WTC11 (cell line): ENCODE measurements at regions not wholly inside any gene's neighbourhood (a gene's known extent, or its start where the extent isn't known, plus 50 kb on each side); places are given as distances from the start of the nearest gene placed in this dataset.

ENCODE experiments used
- ATAC-seq: fragments of 200-7000 bp; cut with Tn5 transposase; 2 replicates; pipeline ENCODE4 v1.10.0; 2021; ENCODE audit warnings: mild to moderate bottlenecking, moderate library complexity
- CTCF ChIA-PET: fragments of 300-600 bp; sonication (Branson Sonifier 250); formaldehyde crosslinking; loops from one replicate; lab custom pipeline; 2021; ENCODE audit warnings: antibody characterized with exemption; lab: Charles Lee
- POLR2A ChIA-PET: fragments of 350-600 bp; sonication (Branson Sonifier 250); formaldehyde crosslinking; loops from one replicate; lab custom pipeline; 2021; ENCODE audit warnings: antibody characterized with exemption; lab: Charles Lee
- DNase-seq: peaks from one replicate; pipeline ENCODE4 v3.0.0; 2021; ENCODE audit warnings: low spot score
- H3K27ac Mint-ChIP-seq: 2 replicates; pipeline ENCODE4 v1.8.0; 2021; ENCODE audit warnings: mixed read lengths
- H3K27me3 Mint-ChIP-seq: 2 replicates; pipeline ENCODE4 v1.8.0; 2021; ENCODE audit warnings: low read depth, mild to moderate bottlenecking, moderate library complexity, mixed read lengths
- H3K36me3 Mint-ChIP-seq: 2 replicates; pipeline ENCODE4 v1.8.0; 2021; ENCODE audit warnings: mixed read lengths
- H3K4me1 Mint-ChIP-seq: 2 replicates; pipeline ENCODE4 v1.8.0; 2022; ENCODE audit warnings: mixed read lengths
- H3K4me3 Mint-ChIP-seq: 2 replicates; pipeline ENCODE4 v1.8.0; 2021; ENCODE audit warnings: mild to moderate bottlenecking, moderate library complexity, mixed read lengths
- H3K9me3 Mint-ChIP-seq: 2 replicates; pipeline ENCODE4 v1.8.0; 2021; ENCODE audit warnings: mixed read lengths
- CBFB ChIP-seq: sonication (generic); formaldehyde crosslinking; IDR thresholded peaks from 2 replicates; pipeline ENCODE4 v1.8.1; 2022; ENCODE audit warnings: mild to moderate bottlenecking, low read depth, missing genetic modification reagents
- CREM ChIP-seq: sonication (generic); formaldehyde crosslinking; IDR thresholded peaks from 2 replicates; pipeline ENCODE4 v1.8.1; 2022; ENCODE audit warnings: mild to moderate bottlenecking, missing genetic modification reagents, moderate library complexity
- IRF2 ChIP-seq: sonication (generic); formaldehyde crosslinking; IDR thresholded peaks from 2 replicates; pipeline ENCODE4 v1.8.0; 2022; ENCODE audit warnings: low read depth, missing genetic modification reagents, borderline replicate concordance
- JUN ChIP-seq: sonication (generic); formaldehyde crosslinking; IDR thresholded peaks from 2 replicates; pipeline ENCODE4 v1.8.0; 2023; ENCODE audit warnings: mild to moderate bottlenecking, missing genetic modification reagents
- MYBL2 ChIP-seq: sonication (generic); formaldehyde crosslinking; IDR thresholded peaks from 2 replicates; pipeline ENCODE4 v1.8.1; 2023; ENCODE audit warnings: mild to moderate bottlenecking, moderate library complexity, missing genetic modification reagents
- NFATC4 ChIP-seq: fragments of 250-450 bp; sonication (Bioruptor Pico); IDR thresholded peaks from 2 replicates; pipeline ENCODE4 v1.9.0; 2021; ENCODE audit warnings: mild to moderate bottlenecking
- RORB ChIP-seq: fragments of 250-450 bp; sonication (Bioruptor Pico); IDR thresholded peaks from 2 replicates; pipeline ENCODE4 v1.9.0; 2021; ENCODE audit warnings: mild to moderate bottlenecking
- TEAD4 ChIP-seq: sonication (generic); formaldehyde crosslinking; IDR thresholded peaks from 2 replicates; pipeline ENCODE4 v1.8.0; 2022; ENCODE audit warnings: mild to moderate bottlenecking, missing genetic modification reagents
- ZBTB43 ChIP-seq: sonication (generic); formaldehyde crosslinking; IDR thresholded peaks from 2 replicates; pipeline ENCODE4 v1.8.1; 2023; ENCODE audit warnings: mild to moderate bottlenecking, missing genetic modification reagents
- ZNF121 ChIP-seq: sonication (generic); formaldehyde crosslinking; IDR thresholded peaks from 2 replicates; pipeline ENCODE4 v1.8.0; 2023; ENCODE audit warnings: missing genetic modification reagents
- ZNF317 ChIP-seq: sonication (generic); formaldehyde crosslinking; IDR thresholded peaks from 2 replicates; pipeline ENCODE4 v1.8.1; 2023; ENCODE audit warnings: low read depth, mild to moderate bottlenecking, moderate library complexity, missing genetic modification reagents, borderline replicate concordance
- ZNF423 ChIP-seq: fragments of 250-450 bp; sonication (Bioruptor Pico); IDR thresholded peaks from 2 replicates; pipeline ENCODE4 v2.1.2; 2022; ENCODE audit warnings: mild to moderate bottlenecking, moderate library complexity
- ZNF671 ChIP-seq: fragments of 250-450 bp; sonication (Bioruptor Pico); IDR thresholded peaks from 2 replicates; pipeline ENCODE4 v1.8.0; 2021; ENCODE audit warnings: mild to moderate bottlenecking
- TF ChIP-seq, protein P1 (sequence below): fragments of 250-450 bp; sonication (Bioruptor Pico); conservative IDR thresholded peaks from 2 replicates; pipeline ENCODE4 v1.9.0; 2021; ENCODE audit warnings: mild to moderate bottlenecking
- TF ChIP-seq, protein P2 (sequence below): fragments of 250-450 bp; sonication (Bioruptor Pico); IDR thresholded peaks from 2 replicates; pipeline ENCODE4 v1.9.0; 2021; ENCODE audit warnings: mild to moderate bottlenecking
- TF ChIP-seq, protein P3 (sequence below): sonication (generic); formaldehyde crosslinking; IDR thresholded peaks from 2 replicates; pipeline ENCODE4 v1.8.1; 2022; ENCODE audit warnings: low read depth, mild to moderate bottlenecking, moderate library complexity, missing genetic modification reagents, borderline replicate concordance

- TF ChIP-seq TEAD4 (CRISPR knock-in tag) (no peak), IRF2 (CRISPR knock-in tag) (no peak)
- TF ChIP-seq, protein P1, sequence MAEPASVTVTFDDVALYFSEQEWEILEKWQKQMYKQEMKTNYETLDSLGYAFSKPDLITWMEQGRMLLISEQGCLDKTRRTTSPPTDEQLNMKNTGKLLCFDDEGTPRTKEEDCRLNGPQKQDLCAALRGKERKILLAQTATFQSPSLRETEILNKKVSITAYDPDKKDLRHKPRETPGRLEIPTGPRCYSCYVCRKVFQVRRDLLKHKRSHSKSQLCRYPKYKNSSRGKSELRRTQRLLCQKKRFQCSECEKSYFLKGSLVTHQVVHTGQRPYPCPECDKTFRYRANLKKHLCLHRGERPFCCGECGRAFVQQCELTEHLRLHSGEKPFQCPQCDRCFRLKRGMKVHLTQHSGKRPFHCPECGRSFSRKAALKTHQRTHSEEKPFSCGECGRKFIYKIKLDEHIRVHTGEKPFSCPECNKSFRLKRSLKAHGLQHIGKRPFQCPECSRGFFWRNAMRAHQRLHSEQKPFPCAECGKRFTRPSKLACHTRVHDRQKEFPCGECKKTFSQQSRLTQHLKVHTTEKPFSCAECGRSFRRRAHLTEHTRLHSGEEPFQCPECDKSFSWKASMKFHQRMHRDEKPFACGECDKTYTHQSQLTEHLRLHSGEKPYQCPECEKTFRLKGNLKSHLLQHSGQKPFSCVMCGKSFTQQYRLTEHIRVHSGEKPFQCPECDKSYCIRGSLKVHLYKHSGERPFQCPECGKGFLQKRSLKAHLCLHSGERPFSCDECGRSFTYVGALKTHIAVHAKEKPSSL: no peak
Measured at GRCh38 chr18:56186319-56186718, 452.1 kb downstream of the TXNL1 start (continued).

- DNase-seq (no peak), ATAC-seq (no peak)
- Mint-ChIP-seq H3K9me3 (peaks cover 31% of the 10 kb centered on the region), H3K36me3 (peaks cover 17% of the 10 kb centered on the region), H3K4me3 (no peak overlapping the region), H3K27ac (no peak overlapping the region), H3K4me1 (no peaks in the 10 kb centered on the region), H3K27me3 (no peaks in the 10 kb centered on the region)
- ChIA-PET POLR2A (no interaction called here), CTCF (no interaction called here)
- TF ChIP-seq, protein P2, sequence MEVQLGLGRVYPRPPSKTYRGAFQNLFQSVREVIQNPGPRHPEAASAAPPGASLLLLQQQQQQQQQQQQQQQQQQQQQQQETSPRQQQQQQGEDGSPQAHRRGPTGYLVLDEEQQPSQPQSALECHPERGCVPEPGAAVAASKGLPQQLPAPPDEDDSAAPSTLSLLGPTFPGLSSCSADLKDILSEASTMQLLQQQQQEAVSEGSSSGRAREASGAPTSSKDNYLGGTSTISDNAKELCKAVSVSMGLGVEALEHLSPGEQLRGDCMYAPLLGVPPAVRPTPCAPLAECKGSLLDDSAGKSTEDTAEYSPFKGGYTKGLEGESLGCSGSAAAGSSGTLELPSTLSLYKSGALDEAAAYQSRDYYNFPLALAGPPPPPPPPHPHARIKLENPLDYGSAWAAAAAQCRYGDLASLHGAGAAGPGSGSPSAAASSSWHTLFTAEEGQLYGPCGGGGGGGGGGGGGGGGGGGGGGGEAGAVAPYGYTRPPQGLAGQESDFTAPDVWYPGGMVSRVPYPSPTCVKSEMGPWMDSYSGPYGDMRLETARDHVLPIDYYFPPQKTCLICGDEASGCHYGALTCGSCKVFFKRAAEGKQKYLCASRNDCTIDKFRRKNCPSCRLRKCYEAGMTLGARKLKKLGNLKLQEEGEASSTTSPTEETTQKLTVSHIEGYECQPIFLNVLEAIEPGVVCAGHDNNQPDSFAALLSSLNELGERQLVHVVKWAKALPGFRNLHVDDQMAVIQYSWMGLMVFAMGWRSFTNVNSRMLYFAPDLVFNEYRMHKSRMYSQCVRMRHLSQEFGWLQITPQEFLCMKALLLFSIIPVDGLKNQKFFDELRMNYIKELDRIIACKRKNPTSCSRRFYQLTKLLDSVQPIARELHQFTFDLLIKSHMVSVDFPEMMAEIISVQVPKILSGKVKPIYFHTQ: no peak
Measured at GRCh38 chr18:56185126-56185525, 453.3 kb downstream of the TXNL1 start.

GRCh38 chr18:56176751-56177150 is 461.6 kb downstream of the TXNL1 start:
- peaks cover 14% of the 10 kb centered on the region for H3K4me1 Mint-ChIP-seq
- DNase-seq: no peak
- no peak for ATAC-seq
- no peak overlapping the region for H3K4me3 Mint-ChIP-seq
- CTCF ChIA-PET: no interaction called here
- H3K9me3 Mint-ChIP-seq: peaks cover 9% of the 10 kb centered on the region
- 0 out of 2 replicates have a peak, but pooled peaks cover 3% of the 10 kb centered on the region for H3K36me3 Mint-ChIP-seq
- POLR2A ChIA-PET: no interaction called here
- TF ChIP-seq NFATC4 (CRISPR knock-in tag): no peak
- TF ChIP-seq RORB: no peak
- no peak for TF ChIP-seq ZNF423
- TF ChIP-seq ZNF121 (CRISPR knock-in tag): no peak
- TF ChIP-seq ZNF317 (CRISPR knock-in tag): no peak
- no peak for TF ChIP-seq JUN
- TF ChIP-seq MYBL2: no peak
- TF ChIP-seq CBFB (CRISPR knock-in tag): no peak
- H3K27ac Mint-ChIP-seq: no peak overlapping the region
- no peaks in the 10 kb centered on the region for H3K27me3 Mint-ChIP-seq

GRCh38 chr18:56175330-56176001 is 462.9 kb downstream of the TXNL1 start:
- no peak overlapping the region for H3K27ac Mint-ChIP-seq
- TF ChIP-seq, protein P3, sequence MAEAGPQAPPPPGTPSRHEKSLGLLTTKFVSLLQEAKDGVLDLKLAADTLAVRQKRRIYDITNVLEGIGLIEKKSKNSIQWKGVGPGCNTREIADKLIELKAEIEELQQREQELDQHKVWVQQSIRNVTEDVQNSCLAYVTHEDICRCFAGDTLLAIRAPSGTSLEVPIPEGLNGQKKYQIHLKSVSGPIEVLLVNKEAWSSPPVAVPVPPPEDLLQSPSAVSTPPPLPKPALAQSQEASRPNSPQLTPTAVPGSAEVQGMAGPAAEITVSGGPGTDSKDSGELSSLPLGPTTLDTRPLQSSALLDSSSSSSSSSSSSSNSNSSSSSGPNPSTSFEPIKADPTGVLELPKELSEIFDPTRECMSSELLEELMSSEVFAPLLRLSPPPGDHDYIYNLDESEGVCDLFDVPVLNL (CRISPR knock-in tag): no peak
- no peak for TF ChIP-seq ZNF671 (CRISPR knock-in tag)
- no peak for TF ChIP-seq CREM (CRISPR knock-in tag)
- no peak for TF ChIP-seq ZBTB43
- ChIA-PET CTCF (interaction anchor here (0.5 kb wide), 1 partner anchor 394 kb away, joined by 3 read pairs; no protein-coding TSS in a partner anchor), POLR2A (no interaction called here)
- H3K9me3 Mint-ChIP-seq: peaks cover 3% of the 10 kb centered on the region
- no peak for DNase-seq
- H3K4me3 Mint-ChIP-seq: no peak overlapping the region
- no peak for ATAC-seq
- no peaks in the 10 kb centered on the region for H3K36me3 Mint-ChIP-seq
- no peaks in the 10 kb centered on the region for H3K27me3 Mint-ChIP-seq
- peaks cover 14% of the 10 kb centered on the region for H3K4me1 Mint-ChIP-seq
